IMR-90 (cell line): ENCODE measurements at regions not wholly inside any gene's neighbourhood (a gene's known extent, or its start where the extent isn't known, plus 50 kb on each side); places are given as distances from the start of the nearest gene placed in this dataset.

Source experiments
- ATAC-seq: fragments of 200-7000 bp; cut with Tn5 transposase; 2 replicates; pipeline ENCODE4 v1.9.1; 2020; ENCODE audit warnings: low read depth, mild to moderate bottlenecking, moderate library complexity
- BruUV-seq: library from RNA; stranded (reverse); fragments of 400-500 nt; replicated peaks from 2 replicates; lab custom pipeline; 2021; lab: Mats Ljungman, UMichigan
- CTCF ChIA-PET: fragments of 300-600 bp; formaldehyde crosslinking; extraction: SDS; loops from one replicate; lab custom pipeline; 2021; ENCODE audit warnings: antibody characterized with exemption; lab: Yijun Ruan, JAX
- POLR2A ChIA-PET: fragments of 300-600 bp; sonication (Branson Sonifier 250); formaldehyde crosslinking; loops from one replicate; lab custom pipeline; 2022; ENCODE audit warnings: antibody characterized with exemption; ENCODE audit not compliant: unreplicated experiment; lab: Charles Lee
- DNase-seq: peaks from one replicate; pipeline ENCODE4 v3.0.0; 2013
- H2AFZ ChIP-seq: replicated peaks from 2 replicates; pipeline ENCODE3; 2013; ENCODE audit warnings: low read length, mild to moderate bottlenecking; ENCODE audit not compliant: poor library complexity
- H2AK5ac ChIP-seq: 2 replicates; pipeline ENCODE4 v1.6.1; 2013; ENCODE audit warnings: low read depth, low read length, inconsistent platforms
- H2AK9ac ChIP-seq: replicated peaks from 2 replicates; pipeline ENCODE3; 2013; ENCODE audit warnings: mild to moderate bottlenecking, low read depth, low read length, moderate library complexity; ENCODE audit not compliant: poor library complexity
- H2BK120ac ChIP-seq: 2 replicates; pipeline ENCODE4 v1.6.1; 2013; ENCODE audit warnings: low read depth, low read length, inconsistent platforms
- H2BK15ac ChIP-seq: 3 replicates; pipeline ENCODE4 v1.6.1; 2013; ENCODE audit warnings: low read depth, low read length, inconsistent platforms
- H2BK20ac ChIP-seq: 2 replicates; pipeline ENCODE4 v1.6.1; 2013; ENCODE audit warnings: low read depth, mild to moderate bottlenecking, inconsistent platforms, low read length, moderate library complexity
- H2BK5ac ChIP-seq: 2 replicates; pipeline ENCODE4 v1.6.1; 2013; ENCODE audit warnings: mild to moderate bottlenecking, low read depth, low read length, inconsistent platforms; ENCODE audit not compliant: poor library complexity, severe bottlenecking
- H3K14ac ChIP-seq: replicated peaks from 2 replicates; pipeline ENCODE4 v1.6.1; 2013; ENCODE audit warnings: low read depth, low read length, inconsistent platforms
- H3K18ac ChIP-seq: 2 replicates; pipeline ENCODE4 v1.6.1; 2013; ENCODE audit warnings: low read depth, low read length, control low read depth
- H3K23ac ChIP-seq: 2 replicates; pipeline ENCODE4 v1.6.1; 2013; ENCODE audit warnings: low read depth, low read length, inconsistent platforms
- H3K27ac ChIP-seq: 2 replicates; pipeline ENCODE4 v1.5.1; 2013; ENCODE audit warnings: mild to moderate bottlenecking, control low read depth, low read length; ENCODE audit not compliant: insufficient read depth
- H3K27me3 ChIP-seq: 2 replicates; pipeline ENCODE4 v1.6.1; 2013; ENCODE audit warnings: low read length; ENCODE audit not compliant: control insufficient read depth, insufficient read depth
- H3K36me3 ChIP-seq: 2 replicates; pipeline ENCODE4 v1.6.1; 2013; ENCODE audit warnings: low read length, mixed read lengths; ENCODE audit not compliant: control insufficient read depth, insufficient read depth
- H3K4ac ChIP-seq: 2 replicates; pipeline ENCODE4 v1.6.1; 2013; ENCODE audit warnings: low read depth, low read length, inconsistent platforms
- H3K4me1 ChIP-seq: 2 replicates; pipeline ENCODE4 v1.6.1; 2013; ENCODE audit warnings: low read length, mixed read lengths; ENCODE audit not compliant: control insufficient read depth, insufficient read depth
- H3K4me2 ChIP-seq: 2 replicates; pipeline ENCODE4 v1.6.1; 2013; ENCODE audit warnings: low read depth, mild to moderate bottlenecking, control low read depth, low read length, moderate library complexity
- H3K4me3 ChIP-seq: 2 replicates; pipeline ENCODE4 v1.5.1; 2013; ENCODE audit warnings: low read depth, mild to moderate bottlenecking, control low read depth, low read length, moderate library complexity; ENCODE audit not compliant: insufficient read depth
- H3K56ac ChIP-seq: 2 replicates; pipeline ENCODE4 v1.6.1; 2013; ENCODE audit warnings: low read length, inconsistent platforms; ENCODE audit not compliant: insufficient read depth; ENCODE audit errors: extremely low read depth
- H3K79me1 ChIP-seq, 2 experiments: 2 replicates each; pipeline ENCODE4 v1.6.1; 2013; ENCODE audit warnings: low read length in 2 of 2, inconsistent platforms in 1 of 2, low read depth in 1 of 2
- H3K9ac ChIP-seq: 2 replicates; pipeline ENCODE4 v1.6.1; 2013; ENCODE audit warnings: low read depth, low read length, control low read depth
- H3K9me1 ChIP-seq: 2 replicates; pipeline ENCODE4 v1.6.1; 2013; ENCODE audit warnings: low read length, inconsistent platforms; ENCODE audit not compliant: insufficient read depth
- H3K9me3 ChIP-seq: 2 replicates; pipeline ENCODE4 v1.6.1; 2013; ENCODE audit warnings: low read length; ENCODE audit not compliant: control insufficient read depth, insufficient read depth
- H4K20me1 ChIP-seq: 2 replicates; pipeline ENCODE4 v1.6.1; 2013; ENCODE audit warnings: low read length, inconsistent platforms; ENCODE audit not compliant: insufficient read depth
- H4K5ac ChIP-seq: 2 replicates; pipeline ENCODE4 v1.6.1; 2013; ENCODE audit warnings: mild to moderate bottlenecking, low read depth, low read length, control low read depth
- H4K8ac ChIP-seq, 2 experiments: 2 replicates each; pipeline ENCODE4 v1.6.1; 2013; ENCODE audit warnings: low read depth in 2 of 2, low read length in 2 of 2, control low read depth in 1 of 2, inconsistent platforms in 1 of 2
- H4K91ac ChIP-seq: 2 replicates; pipeline ENCODE4 v1.6.1; 2013; ENCODE audit warnings: low read depth, low read length, inconsistent platforms; ENCODE audit not compliant: insufficient read depth
- CEBPB ChIP-seq: IDR thresholded peaks from 2 replicates; pipeline ENCODE4 v1.6.1; 2012; ENCODE audit warnings: low read depth, low read length, improper control_type of control experiment
- CHD1 ChIP-seq: IDR thresholded peaks from 2 replicates; pipeline ENCODE4 v1.6.1; 2012; ENCODE audit warnings: low read depth, low read length, improper control_type of control experiment
- FOS ChIP-seq: fragments of 150-350 bp; IDR thresholded peaks from 2 replicates; pipeline ENCODE4 v1.6.1; 2016; ENCODE audit warnings: low read depth, low read length
- POLR2A ChIP-seq: IDR thresholded peaks from 2 replicates; pipeline ENCODE4 v1.6.1; 2012; ENCODE audit warnings: mild to moderate bottlenecking, low read depth, low read length
- RCOR1 ChIP-seq: IDR thresholded peaks from 2 replicates; pipeline ENCODE4 v1.6.1; 2012; ENCODE audit warnings: mild to moderate bottlenecking, low read length, improper control_type of control experiment; ENCODE audit not compliant: insufficient replicate concordance
- WGBS, 2 experiments: methylation state at CpG; one replicate each; pipeline versions ENCODE4 v1.1.5 to v1.1.7; 2013; ENCODE audit warnings: missing lambda C conversion rate in 2 of 2; ENCODE audit not compliant: insufficient read length in 1 of 2; ENCODE audit errors: extremely low coverage in 2 of 2; 5-methylcytosine and 5-hydroxymethylcytosine counted together
- dilution Hi-C: fragments of 300-500 bp; cut with HindIII; formaldehyde crosslinking; loops from one replicate; pipeline ENCODE4 v1.14.3; 2018; ENCODE audit warnings: low sequenced_read_pairs; ENCODE audit not compliant: unreplicated experiment
- in situ Hi-C: fragments of 300-500 bp; cut with MboI; formaldehyde crosslinking; loops from 3 replicates; pipeline ENCODE4 v1.14.3; 2019; ENCODE audit warnings: low sequenced_read_pairs, inconsistent platforms, mixed read lengths
- intact Hi-C: fragments of 100-400 bp; cut with micrococcal nuclease; formaldehyde crosslinking; loops from 2 replicates; pipeline ENCODE4 v1.10.0; 2022
- TF ChIP-seq, protein P1 (sequence below): conservative IDR thresholded peaks from 2 replicates; pipeline ENCODE4 v1.5.1; 2012; ENCODE audit warnings: mild to moderate bottlenecking, low read depth, low read length, improper control_type of control experiment
- TF ChIP-seq, protein P2 (sequence below): fragments of 150-350 bp; IDR thresholded peaks from 2 replicates; pipeline ENCODE4 v1.6.1; 2017; ENCODE audit warnings: mild to moderate bottlenecking, antibody characterized with exemption, low read length, low read depth
- TF ChIP-seq, protein P3 (sequence below): fragments of 150-350 bp; IDR thresholded peaks from 2 replicates; pipeline ENCODE4 v1.6.1; 2016; ENCODE audit warnings: low read depth, mild to moderate bottlenecking, low read length, moderate library complexity, borderline replicate concordance

DNA sequence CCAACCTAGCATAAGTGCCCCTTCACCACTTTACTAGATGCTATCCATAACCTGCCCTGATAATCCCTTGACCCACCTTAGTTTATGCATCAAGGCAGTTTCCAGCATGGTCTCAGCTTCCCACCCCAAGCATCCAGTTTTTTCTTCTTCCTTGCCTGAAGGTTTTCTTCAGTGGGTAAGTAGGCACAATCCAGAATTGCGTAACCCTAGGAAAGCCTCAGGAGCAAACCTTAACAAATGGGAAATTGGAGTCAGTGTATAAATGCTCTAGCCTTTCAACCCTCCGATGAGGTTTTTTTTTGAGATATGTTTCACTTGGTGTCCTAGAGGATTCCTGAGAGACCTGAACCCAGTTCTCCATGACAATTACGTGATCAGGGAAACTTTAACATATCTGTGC is 614.0 kb upstream of the BOD1L1 start:
- Histone ChIP-seq H3K23ac (no peak overlapping the region), H2BK20ac (no peak overlapping the region), H2BK120ac (no peak overlapping the region), H4K5ac (no peak overlapping the region), H3K36me3 (no peaks in the 10 kb centered on the region), H3K18ac (no peak overlapping the region), H3K9ac (no peak overlapping the region), H4K91ac (no peak overlapping the region), H2BK5ac (no peak overlapping the region), H2AK9ac (no peak overlapping the region), H4K20me1 (no peaks in the 10 kb centered on the region), H3K56ac (no peak overlapping the region), H2AK5ac (no peak overlapping the region), H3K27me3 (no peaks in the 10 kb centered on the region), H3K4ac (no peak overlapping the region), H2BK15ac (no peak overlapping the region), H3K14ac (no peak overlapping the region), H3K9me1 (no peaks in the 10 kb centered on the region), H3K4me2 (no peak overlapping the region), H3K79me1 (no peaks in the 10 kb centered on the region), H2AFZ (no peak overlapping the region), H3K27ac (no peak overlapping the region), H3K4me3 (no peak overlapping the region), H3K4me1 (no peaks in the 10 kb centered on the region), H3K9me3 (no peaks in the 10 kb centered on the region), H4K8ac (no peak overlapping the region)
- ChIA-PET CTCF (no interaction called here), POLR2A (no interaction called here)
- DNase-seq = no peak
- ATAC-seq = no peak
- no CpG with 5 or more reads among the region's 3 CpGs for WGBS, 2 experiments
- BruUV-seq = no TSS peak
- peak; percentile 80 for TF ChIP-seq CEBPB
- TF ChIP-seq POLR2A = no peak
- TF ChIP-seq, protein P1, sequence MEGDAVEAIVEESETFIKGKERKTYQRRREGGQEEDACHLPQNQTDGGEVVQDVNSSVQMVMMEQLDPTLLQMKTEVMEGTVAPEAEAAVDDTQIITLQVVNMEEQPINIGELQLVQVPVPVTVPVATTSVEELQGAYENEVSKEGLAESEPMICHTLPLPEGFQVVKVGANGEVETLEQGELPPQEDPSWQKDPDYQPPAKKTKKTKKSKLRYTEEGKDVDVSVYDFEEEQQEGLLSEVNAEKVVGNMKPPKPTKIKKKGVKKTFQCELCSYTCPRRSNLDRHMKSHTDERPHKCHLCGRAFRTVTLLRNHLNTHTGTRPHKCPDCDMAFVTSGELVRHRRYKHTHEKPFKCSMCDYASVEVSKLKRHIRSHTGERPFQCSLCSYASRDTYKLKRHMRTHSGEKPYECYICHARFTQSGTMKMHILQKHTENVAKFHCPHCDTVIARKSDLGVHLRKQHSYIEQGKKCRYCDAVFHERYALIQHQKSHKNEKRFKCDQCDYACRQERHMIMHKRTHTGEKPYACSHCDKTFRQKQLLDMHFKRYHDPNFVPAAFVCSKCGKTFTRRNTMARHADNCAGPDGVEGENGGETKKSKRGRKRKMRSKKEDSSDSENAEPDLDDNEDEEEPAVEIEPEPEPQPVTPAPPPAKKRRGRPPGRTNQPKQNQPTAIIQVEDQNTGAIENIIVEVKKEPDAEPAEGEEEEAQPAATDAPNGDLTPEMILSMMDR = no peak
- no peak for TF ChIP-seq CHD1
- TF ChIP-seq, protein P2, sequence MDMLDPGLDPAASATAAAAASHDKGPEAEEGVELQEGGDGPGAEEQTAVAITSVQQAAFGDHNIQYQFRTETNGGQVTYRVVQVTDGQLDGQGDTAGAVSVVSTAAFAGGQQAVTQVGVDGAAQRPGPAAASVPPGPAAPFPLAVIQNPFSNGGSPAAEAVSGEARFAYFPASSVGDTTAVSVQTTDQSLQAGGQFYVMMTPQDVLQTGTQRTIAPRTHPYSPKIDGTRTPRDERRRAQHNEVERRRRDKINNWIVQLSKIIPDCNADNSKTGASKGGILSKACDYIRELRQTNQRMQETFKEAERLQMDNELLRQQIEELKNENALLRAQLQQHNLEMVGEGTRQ = no peak
- no peak for TF ChIP-seq FOS
- TF ChIP-seq, protein P3, sequence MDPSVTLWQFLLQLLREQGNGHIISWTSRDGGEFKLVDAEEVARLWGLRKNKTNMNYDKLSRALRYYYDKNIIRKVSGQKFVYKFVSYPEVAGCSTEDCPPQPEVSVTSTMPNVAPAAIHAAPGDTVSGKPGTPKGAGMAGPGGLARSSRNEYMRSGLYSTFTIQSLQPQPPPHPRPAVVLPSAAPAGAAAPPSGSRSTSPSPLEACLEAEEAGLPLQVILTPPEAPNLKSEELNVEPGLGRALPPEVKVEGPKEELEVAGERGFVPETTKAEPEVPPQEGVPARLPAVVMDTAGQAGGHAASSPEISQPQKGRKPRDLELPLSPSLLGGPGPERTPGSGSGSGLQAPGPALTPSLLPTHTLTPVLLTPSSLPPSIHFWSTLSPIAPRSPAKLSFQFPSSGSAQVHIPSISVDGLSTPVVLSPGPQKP = no peak
- no peak for TF ChIP-seq RCOR1
- dilution Hi-C loops = no loop called here
- in situ Hi-C loops = no loop called here
- intact Hi-C loops = no loop called here
